NCI-H460 (cell line): ENCODE measurements at regions not wholly inside any gene's neighbourhood (a gene's known extent, or its start where the extent isn't known, plus 50 kb on each side); places are given as distances from the start of the nearest gene placed in this dataset.
"Not testable (repeated sequence)": the region's sequence is repeated elsewhere in the genome, so short reads cannot be mapped to it uniquely, and the experiment has no call there.

Experiments
- DNase-seq: peaks from one replicate; pipeline ENCODE4 v3.0.0-alpha.2; 2016; ENCODE audit warnings: low read depth; ENCODE audit errors: extremely low read depth

GRCh38 chr2:21194147-21194546, 70.4 kb downstream of the TDRD15 start:
- no peak for DNase-seq

- DNase-seq, result no peak
Observed at GRCh38 chr2:21194858-21195271, 71.1 kb downstream of the TDRD15 start.

- DNase-seq, result no peak
Observed at GRCh38 chr2:21195326-21195725, 71.6 kb downstream of the TDRD15 start.

- DNase-seq, result no peak
Observed at GRCh38 chr2:21198637-21199036, 74.9 kb downstream of the TDRD15 start.

GRCh38 chr2:21203976-21204375, 80.2 kb downstream of the TDRD15 start:
- no peak for DNase-seq

GRCh38 chr2:21214085-21214484, 90.3 kb downstream of the TDRD15 start:
- DNase-seq, result not testable (repeated sequence)

GRCh38 chr2:21217442-21217841, 93.7 kb downstream of the TDRD15 start:
- no peak for DNase-seq

GRCh38 chr2:21220930-21221329, 97.2 kb downstream of the TDRD15 start:
- no peak for DNase-seq

GRCh38 chr2:21223618-21224017, 99.8 kb downstream of the TDRD15 start:
- DNase-seq, result no peak

GRCh38 chr2:21228041-21228895, 104.5 kb downstream of the TDRD15 start:
- DNase-seq, result no peak

GRCh38 chr2:21229302-21229701, 105.5 kb downstream of the TDRD15 start:
- DNase-seq, result no peak

- no peak for DNase-seq
Observed at GRCh38 chr2:21230140-21230539, 106.4 kb downstream of the TDRD15 start.

- DNase-seq, result no peak
Observed at GRCh38 chr2:21231985-21232384, 108.2 kb downstream of the TDRD15 start.

- no peak for DNase-seq
Observed at GRCh38 chr2:21233194-21233593, 109.4 kb downstream of the TDRD15 start.

GRCh38 chr2:21234001-21234400, 110.2 kb downstream of the TDRD15 start:
- no peak for DNase-seq

- no peak for DNase-seq
Observed at GRCh38 chr2:21234464-21235120, 110.8 kb downstream of the TDRD15 start.

- not testable (repeated sequence) for DNase-seq
Observed at GRCh38 chr2:21239749-21240148, 116.0 kb downstream of the TDRD15 start.

- DNase-seq, result no peak
Observed at GRCh38 chr2:21244161-21244560, 120.4 kb downstream of the TDRD15 start.

GRCh38 chr2:21245565-21245964, 121.8 kb downstream of the TDRD15 start:
- DNase-seq, result no peak

- no peak for DNase-seq
Observed at GRCh38 chr2:21249367-21249766, 125.6 kb downstream of the TDRD15 start.

GRCh38 chr2:21250673-21251072, 126.9 kb downstream of the TDRD15 start:
- DNase-seq, result no peak
